HG02678 (cell line): ENCODE measurements at regions not wholly inside any gene's neighbourhood (a gene's known extent, or its start where the extent isn't known, plus 50 kb on each side); places are given as distances from the start of the nearest gene placed in this dataset.

Source experiments
- ATAC-seq: cut with Tn5 transposase; IDR thresholded peaks from one replicate; pipeline ENCODE4 v1.9.1; 2021; ENCODE audit warnings: mild to moderate bottlenecking, moderate library complexity; ENCODE audit not compliant: unreplicated experiment

GRCh38 chr1:83596331-83596730, 402.6 kb downstream of the TTLL7 start:
- ATAC-seq, result no peak

GRCh38 chr1:83593073-83593472, 405.9 kb downstream of the TTLL7 start:
- ATAC-seq, result no peak

GRCh38 chr1:83588140-83588539, 410.8 kb downstream of the TTLL7 start:
- ATAC-seq, result no peak

- ATAC-seq, result peak; percentile 66
These were observed 415.4 kb downstream of the TTLL7 start for GRCh38 chr1:83583351-83584014.

GRCh38 chr1:83581747-83582146, 417.2 kb downstream of the TTLL7 start:
- ATAC-seq, result no peak

GRCh38 chr1:83574791-83575190, 424.1 kb downstream of the TTLL7 start:
- ATAC-seq, result no peak

GRCh38 chr1:83573776-83574175, 425.2 kb downstream of the TTLL7 start:
- no peak for ATAC-seq

GRCh38 chr1:83571536-83571935, 427.4 kb downstream of the TTLL7 start:
- no peak for ATAC-seq

- ATAC-seq, result no peak
These were observed 437.6 kb downstream of the TTLL7 start for GRCh38 chr1:83561346-83561745.

GRCh38 chr1:83559129-83559840, 439.6 kb downstream of the TTLL7 start:
- ATAC-seq, result peak; percentile 47

- ATAC-seq, result no peak
These were observed 443.1 kb downstream of the TTLL7 start for GRCh38 chr1:83555871-83556270.

- ATAC-seq, result no peak
These were observed 444.8 kb downstream of the TTLL7 start for GRCh38 chr1:83554174-83554573.

GRCh38 chr1:83552820-83553219, 446.1 kb downstream of the TTLL7 start:
- ATAC-seq, result no peak

- no peak for ATAC-seq
These were observed 450.6 kb downstream of the TTLL7 start for GRCh38 chr1:83548311-83548710.

GRCh38 chr1:83547901-83548300, 451.0 kb downstream of the TTLL7 start:
- no peak for ATAC-seq

GRCh38 chr1:83546874-83547273, 452.1 kb downstream of the TTLL7 start:
- no peak for ATAC-seq

- ATAC-seq, result no peak
These were observed 453.7 kb downstream of the TTLL7 start for GRCh38 chr1:83545066-83545862.

GRCh38 chr1:83543222-83543973, 455.5 kb downstream of the TTLL7 start:
- no peak for ATAC-seq

GRCh38 chr1:83531521-83532309, 467.2 kb downstream of the TTLL7 start:
- ATAC-seq, result no peak

GRCh38 chr1:83530506-83530905, 468.4 kb downstream of the TTLL7 start:
- no peak for ATAC-seq
